K562 (cell line): ENCODE measurements at regions not wholly inside any gene's neighbourhood (a gene's known extent, or its start where the extent isn't known, plus 50 kb on each side); places are given as distances from the start of the nearest gene placed in this dataset.

Source experiments
- ATAC-seq: fragments of 200-7000 bp; cut with Tn5 transposase; 3 replicates; pipeline ENCODE4 v1.9.1; 2020; ENCODE audit warnings: moderate library complexity
- BruUV-seq: library from RNA; stranded (reverse); fragments of 400-500 nt; replicated peaks from 2 replicates; lab custom pipeline; 2021; lab: Mats Ljungman, UMichigan
- CTCF ChIA-PET: fragments of 300-600 bp; formaldehyde crosslinking; extraction: SDS; loops from one replicate; lab custom pipeline; 2021; ENCODE audit warnings: low intra/inter-chr PET ratio; lab: Yijun Ruan, JAX
- POLR2A ChIA-PET: fragments of 300-600, 350-650 bp; sonication (Branson Sonifier 250); formaldehyde crosslinking; extraction: SDS; loops from one replicate; lab custom pipeline; 2021; ENCODE audit warnings: antibody characterized with exemption, inconsistent platforms; lab: Yijun Ruan, JAX
- DNase-seq, 4 experiments: peaks; one replicate each; pipeline versions ENCODE4 v3.0.0 to v3.0.0-alpha.2; 2011 to 2018; ENCODE audit warnings: low spot score in 3 of 4, mixed read lengths in 3 of 4; ENCODE audit errors: extremely low read depth in 1 of 4
- FAIRE-seq: peaks from 2 replicates; lab custom pipeline; 2011; peaks lifted over from hg19 to GRCh38; lab: Jason Lieb, UNC
- H2AFZ ChIP-seq: 2 replicates; pipeline ENCODE4 v1.6.0; 2011; ENCODE audit warnings: low read depth, low read length, control low read depth, inconsistent platforms
- H3K27ac ChIP-seq: fragments of 200-600 bp; 3 replicates; pipeline ENCODE4 v1.8.0; 2011; ENCODE audit warnings: low read depth, mild to moderate bottlenecking, control low read depth, inconsistent platforms, low read length, moderate library complexity, mixed read lengths; ENCODE audit errors: extremely low read depth
- H3K27me3 ChIP-seq, 2 experiments: fragments of 300-600 bp in 1 of 2; 2 replicates in 1 of 2; 3 replicates in 1 of 2; pipeline versions ENCODE4 v1.6.0 to v1.8.0; 2011; ENCODE audit warnings: inconsistent platforms in 2 of 2, low read length in 2 of 2, mild to moderate bottlenecking in 1 of 2, mixed read lengths in 1 of 2, moderate library complexity in 1 of 2; ENCODE audit not compliant: control insufficient read depth in 2 of 2, insufficient read depth in 2 of 2
- H3K36me3 ChIP-seq: fragments of 300-600 bp; 3 replicates; pipeline ENCODE4 v1.8.0; 2011; ENCODE audit warnings: mild to moderate bottlenecking, low read length, inconsistent platforms; ENCODE audit not compliant: control insufficient read depth, insufficient read depth
- H3K4me1 ChIP-seq, 2 experiments: fragments of 200-600 bp in 1 of 2; replicated peaks in 1 of 2; 2 replicates in 1 of 2; 3 replicates in 1 of 2; pipeline versions ENCODE4 v1.5.1 to v1.8.0; 2011; ENCODE audit warnings: inconsistent platforms in 2 of 2, low read length in 2 of 2, mild to moderate bottlenecking in 1 of 2, mixed read lengths in 1 of 2, moderate library complexity in 1 of 2; ENCODE audit not compliant: control insufficient read depth in 2 of 2, insufficient read depth in 2 of 2
- H3K4me2 ChIP-seq: 2 replicates; pipeline ENCODE4 v1.6.1; 2011; ENCODE audit warnings: low read length, control low read depth, inconsistent platforms, mixed read lengths; ENCODE audit not compliant: insufficient read depth
- H3K4me3 ChIP-seq: fragments of 200-600 bp; sonication (generic), shearing (Covaris generic); 2 replicates; pipeline ENCODE4 v1.5.1; 2016; ENCODE audit warnings: control low read depth, inconsistent platforms
- H3K79me2 ChIP-seq: fragments of 200-600 bp; 3 replicates; pipeline ENCODE4 v1.8.0; 2011; ENCODE audit warnings: low read length, inconsistent platforms; ENCODE audit not compliant: control insufficient read depth, insufficient read depth
- H3K9ac ChIP-seq, 2 experiments: 2 replicates each; pipeline versions ENCODE4 v1.6.0 to v1.6.1; 2011; ENCODE audit warnings: low read depth in 2 of 2, low read length in 2 of 2, control low read depth in 1 of 2, inconsistent platforms in 1 of 2, mild to moderate bottlenecking in 1 of 2, mixed read lengths in 1 of 2; ENCODE audit not compliant: insufficient read depth in 1 of 2
- H3K9me1 ChIP-seq: one replicate; pipeline ENCODE4 v1.6.0; 2011; ENCODE audit warnings: inconsistent platforms, mild to moderate bottlenecking, low read length, moderate library complexity; ENCODE audit not compliant: control insufficient read depth, insufficient read depth
- H3K9me3 ChIP-seq: replicated peaks from 2 replicates; pipeline ENCODE4 v1.5.1; 2011; ENCODE audit warnings: low read depth, low read length, inconsistent platforms; ENCODE audit not compliant: control insufficient read depth, insufficient read depth
- H4K20me1 ChIP-seq: replicated peaks from 2 replicates; pipeline ENCODE4 v1.6.1; 2011; ENCODE audit warnings: low read length, inconsistent platforms, mixed read lengths; ENCODE audit not compliant: control insufficient read depth, insufficient read depth
- ADNP ChIP-seq: fragments of 200-800 bp; sonication (Bioruptor generic); IDR thresholded peaks from 2 replicates; pipeline ENCODE4 v1.6.1; 2016; ENCODE audit warnings: missing genetic modification characterization, missing compliant biosample characterization
- JUN ChIP-seq, 2 experiments: sonication (generic) in 1 of 2; formaldehyde crosslinking in 1 of 2; IDR thresholded peaks; 2 replicates each; pipeline versions ENCODE4 v1.6.1 to v1.8.0; 2012 to 2022; ENCODE audit warnings: borderline replicate concordance in 2 of 2, mild to moderate bottlenecking in 2 of 2, improper control_type of control experiment in 1 of 2, low read depth in 1 of 2, low read length in 1 of 2, missing genetic modification reagents in 1 of 2
- MIER1 ChIP-seq: fragments of 450-650 bp; IDR thresholded peaks from 2 replicates; pipeline ENCODE4 v1.6.1; 2016; ENCODE audit warnings: antibody characterized with exemption, mild to moderate bottlenecking, low read depth
- MYC ChIP-seq, 2 experiments: fragments of 250-450 bp in 1 of 2; sonication (Bioruptor Pico) in 1 of 2; IDR thresholded peaks; 2 replicates each; pipeline versions ENCODE4 v1.5.1 to v1.6.1; 2012 to 2021; ENCODE audit warnings: low read depth in 2 of 2, borderline replicate concordance in 1 of 2, improper control_type of control experiment in 1 of 2, low read length in 1 of 2, mild to moderate bottlenecking in 1 of 2, moderate library complexity in 1 of 2
- NFATC3 ChIP-seq: fragments of 450-650 bp; IDR thresholded peaks from 2 replicates; pipeline ENCODE4 v1.6.1; 2017; ENCODE audit warnings: mild to moderate bottlenecking
- NFYB ChIP-seq: IDR thresholded peaks from 2 replicates; pipeline ENCODE4 v1.6.1; 2011; ENCODE audit warnings: mild to moderate bottlenecking, moderate library complexity; ENCODE audit not compliant: insufficient read length; ENCODE audit errors: extremely low read depth
- NR0B1 ChIP-seq: fragments of 450-650 bp; IDR thresholded peaks from one replicate; pipeline ENCODE4 v1.6.1; 2018; ENCODE audit warnings: mild to moderate bottlenecking, moderate library complexity; ENCODE audit not compliant: partially characterized antibody
- NR3C1 ChIP-seq: sonication (generic); formaldehyde crosslinking; IDR thresholded peaks from 2 replicates; pipeline ENCODE4 v1.8.1; 2022; ENCODE audit warnings: missing genetic modification reagents
- SIN3A ChIP-seq, 2 experiments: fragments of 150-350 bp in 1 of 2; IDR thresholded peaks; 2 replicates each; pipeline ENCODE4 v1.6.1; 2011 to 2016; ENCODE audit warnings: borderline replicate concordance in 2 of 2, low read depth in 2 of 2, low read length in 2 of 2, mild to moderate bottlenecking in 2 of 2, moderate library complexity in 2 of 2; ENCODE audit not compliant: control insufficient read depth in 1 of 2
- SMAD1 ChIP-seq: fragments of 150-350 bp; IDR thresholded peaks from 2 replicates; pipeline ENCODE4 v1.6.1; 2014; ENCODE audit warnings: low read length, low read depth; ENCODE audit not compliant: partially characterized antibody
- TCFL5 ChIP-seq: fragments of 250-450 bp; sonication (Bioruptor Pico); conservative IDR thresholded peaks from 2 replicates; pipeline ENCODE4 v1.6.1; 2021; ENCODE audit warnings: mild to moderate bottlenecking, moderate library complexity, matching md5 sums
- ZBTB34 ChIP-seq: fragments of 250-450 bp; sonication (Bioruptor Pico); IDR thresholded peaks from 2 replicates; pipeline ENCODE4 v1.8.0; 2021; ENCODE audit warnings: mild to moderate bottlenecking, moderate library complexity
- ZC3H4 ChIP-seq: sonication (generic); formaldehyde crosslinking; IDR thresholded peaks from 2 replicates; pipeline ENCODE4 v1.9.0; 2021; ENCODE audit warnings: missing genetic modification reagents, borderline replicate concordance
- ZNF146 ChIP-seq: IDR thresholded peaks from one replicate; pipeline ENCODE4 v1.6.1; 2018; ENCODE audit warnings: missing compliant biosample characterization; ENCODE audit not compliant: unreplicated experiment
- ZNF717 ChIP-seq: fragments of 250-450 bp; sonication (Bioruptor Pico); IDR thresholded peaks from 2 replicates; pipeline ENCODE4 v1.5.0; 2021
- WGBS: fragments of 100-300 bp; shearing (Covaris generic); methylation state at CpG from one replicate; pipeline ENCODE4 v1.1.6; 2016; ENCODE audit warnings: low coverage, mixed read lengths; ENCODE audit not compliant: insufficient coverage; ENCODE audit errors: missing lambda C conversion rate; 5-methylcytosine and 5-hydroxymethylcytosine counted together
- in situ Hi-C: fragments of 300-500 bp; cut with MboI; formaldehyde crosslinking; loops from 4 replicates; pipeline ENCODE4 v1.15.0; 2018; ENCODE audit warnings: inconsistent platforms, mixed read lengths
- intact Hi-C: fragments of 100-400 bp; cut with micrococcal nuclease; formaldehyde crosslinking; loops from 2 replicates; pipeline ENCODE4 v1.14.2; 2022

- DNase-seq (no peak), ATAC-seq (no peak), FAIRE-seq (no peak)
- CTCF ChIA-PET: no interaction called here
- Histone ChIP-seq H3K27ac (no peak overlapping the region), H3K27me3 (no peaks in the 10 kb centered on the region), H3K9me3 (no peaks in the 10 kb centered on the region), H3K4me2 (no peak overlapping the region), H2AFZ (no peak overlapping the region), H4K20me1 (no peaks in the 10 kb centered on the region), H3K4me3 (no peak overlapping the region), H3K79me2 (no peaks in the 10 kb centered on the region), H3K9ac (no peak overlapping the region), H3K36me3 (no peaks in the 10 kb centered on the region), H3K9me1 (no peaks in the 10 kb centered on the region), H3K4me1 (no peaks in the 10 kb centered on the region)
- intact Hi-C loops: no loop called here
- POLR2A ChIA-PET: no interaction called here
- no TSS peak for BruUV-seq
- TF ChIP-seq NFATC3 (no peak), SIN3A (IDR thresholded peaks at IDR 0.05; ENCODE audit: borderline replicate concordance in 2 of 2, control insufficient read depth in 1 of 2, low read depth in 2 of 2, low read length in 2 of 2) (no peak), MIER1 (no peak), MYC (IDR thresholded peaks at IDR 0.05; ENCODE audit: low read depth, low read length) (no peak), MYC (CRISPR knock-in tag; IDR thresholded peaks at IDR 0.05; ENCODE audit: borderline replicate concordance, low read depth) (no peak), JUN (IDR thresholded peaks at IDR 0.05; ENCODE audit: borderline replicate concordance, low read depth, low read length) (no peak), JUN (CRISPR knock-in tag; IDR thresholded peaks at IDR 0.05; ENCODE audit: borderline replicate concordance) (no peak), ZBTB34 (CRISPR knock-in tag) (no peak), ZNF717 (no peak), TCFL5 (CRISPR knock-in tag) (no peak), NR0B1 (no peak), NFYB (no peak), ADNP (tag) (no peak), SMAD1 (no peak), NR3C1 (CRISPR knock-in tag) (no peak), ZC3H4 (CRISPR knock-in tag) (no peak), ZNF146 (no peak)
- in situ Hi-C loops: no loop called here
- WGBS: 0% methylated on average over 7 of the region's 7 CpGs
These were observed 886.5 kb upstream of the SOX9 start for GRCh38 chr17:71234349-71234748.
